Activated B cell treated with CpG ODN at 0.5 μM for 24 hours (primary cell): ENCODE measurements at regions not wholly inside any gene's neighbourhood (a gene's known extent, or its start where the extent isn't known, plus 50 kb on each side); places are given as distances from the start of the nearest gene placed in this dataset.

Experiments used
- ATAC-seq: fragments of 200-7000 bp; cut with Tn5 transposase; one replicate; pipeline ENCODE4 v1.10.0; 2021; ENCODE audit warnings: low read depth, mild to moderate bottlenecking, moderate library complexity
- CTCF ChIA-PET: fragments of 350-600 bp; sonication (Branson Sonifier 250); formaldehyde crosslinking; loops from one replicate; lab custom pipeline; 2021; ENCODE audit warnings: antibody characterized with exemption; lab: Charles Lee
- POLR2A ChIA-PET: fragments of 350-600 bp; sonication (Branson Sonifier 250); formaldehyde crosslinking; loops from one replicate; lab custom pipeline; 2021; ENCODE audit warnings: antibody characterized with exemption; lab: Charles Lee
- DNase-seq: peaks from one replicate; pipeline ENCODE4 v3.0.0; 2022
- H3K27ac Mint-ChIP-seq: one replicate; pipeline ENCODE4 v1.8.0; 2020; ENCODE audit warnings: mixed read lengths
- H3K27me3 Mint-ChIP-seq: one replicate; pipeline ENCODE4 v1.8.0; 2021; ENCODE audit warnings: mixed read lengths
- H3K36me3 Mint-ChIP-seq: one replicate; pipeline ENCODE4 v1.8.0; 2021; ENCODE audit warnings: low read depth, mixed read lengths
- H3K4me1 Mint-ChIP-seq: one replicate; pipeline ENCODE4 v1.8.0; 2021; ENCODE audit warnings: mixed read lengths
- H3K4me3 Mint-ChIP-seq: one replicate; pipeline ENCODE4 v1.8.0; 2020; ENCODE audit warnings: mild to moderate bottlenecking, mixed read lengths
- H3K9me3 Mint-ChIP-seq: one replicate; pipeline ENCODE4 v1.8.0; 2020; ENCODE audit warnings: mixed read lengths
- intact Hi-C: fragments of 100-400 bp; cut with micrococcal nuclease; formaldehyde crosslinking; loops from one replicate; pipeline ENCODE4 v1.15.1; 2024
- TF ChIP-seq, protein P1 (sequence below): fragments of 200-600 bp; IDR thresholded peaks from one replicate; pipeline ENCODE4 v1.8.0; 2022; ENCODE audit warnings: antibody characterized with exemption, mild to moderate bottlenecking

DNA sequence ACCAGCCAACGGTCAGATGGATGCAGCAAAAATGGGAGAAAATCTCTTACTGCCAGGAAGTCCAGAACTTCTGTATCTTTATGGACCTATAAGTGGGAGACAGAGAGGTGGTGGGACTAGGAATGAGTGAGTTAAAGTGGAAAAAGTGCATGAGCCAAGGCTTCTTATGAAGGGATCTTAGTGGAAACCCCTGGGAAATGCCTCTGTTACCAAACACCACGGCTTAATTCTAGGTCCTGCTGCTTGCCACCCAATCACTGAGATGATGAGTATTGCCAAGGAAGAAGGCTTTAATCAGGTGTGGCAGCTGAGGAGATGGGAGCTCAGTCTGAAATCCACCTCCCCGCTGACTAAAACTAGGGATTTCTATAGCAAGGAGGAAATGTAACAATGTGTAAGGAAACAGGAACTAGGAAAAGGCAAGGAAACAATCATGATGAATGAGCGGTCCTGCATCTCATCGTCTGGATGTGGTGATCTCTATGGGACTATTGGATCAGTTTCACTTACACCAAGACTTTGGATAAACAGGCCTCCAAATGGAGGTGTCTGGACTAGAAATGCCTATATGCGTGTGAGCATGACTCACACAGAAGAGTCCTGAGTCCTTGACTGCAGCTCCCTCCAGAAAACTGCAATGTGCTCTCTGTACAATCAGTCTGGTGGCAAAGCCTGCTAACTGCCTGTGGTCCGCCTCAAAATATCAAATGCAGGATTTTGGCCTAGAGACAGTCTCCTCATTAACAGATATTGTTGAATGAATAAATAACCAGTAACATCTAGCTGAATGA, 98.2 kb upstream of the PRR16 start:
- ChIA-PET POLR2A (no interaction called here), CTCF (no interaction called here)
- no peaks in the 10 kb centered on the region for H3K36me3 Mint-ChIP-seq

DNA sequence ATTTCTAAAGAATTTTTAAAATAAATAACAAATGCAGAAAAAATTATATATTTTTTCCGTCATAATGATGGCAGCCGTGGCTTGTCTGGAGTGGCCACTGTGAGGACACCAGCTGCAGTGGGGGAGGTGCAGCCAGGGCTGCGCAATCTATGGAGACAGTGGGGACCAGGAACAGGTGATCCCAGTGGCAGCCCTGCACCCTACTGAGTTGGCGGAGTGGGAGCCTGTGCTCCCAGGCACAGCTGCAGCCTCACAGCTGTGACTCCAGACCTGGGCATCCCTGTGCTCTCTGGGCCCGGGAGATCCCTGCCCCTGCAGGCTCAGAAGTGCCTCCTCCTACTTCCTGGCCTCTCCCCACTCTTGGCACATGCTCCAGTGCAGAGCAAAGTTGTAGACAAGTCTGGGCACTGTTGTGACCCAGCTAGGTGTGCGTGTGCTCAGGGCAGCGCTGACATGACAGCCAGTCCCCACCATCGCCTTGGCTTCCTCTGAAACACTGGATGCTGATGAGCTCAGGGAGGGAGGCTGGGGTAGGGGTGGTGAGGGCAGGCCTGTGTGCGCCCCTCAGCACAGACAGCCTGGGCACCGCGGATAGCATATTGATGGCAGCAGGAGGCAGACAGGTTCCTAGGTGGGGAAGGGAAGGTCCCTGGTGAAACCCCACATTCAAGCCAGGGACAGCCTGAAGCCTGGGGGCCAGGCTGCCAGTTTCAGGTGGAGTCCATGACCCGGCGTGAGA, 96.0 kb upstream of the PRR16 start:
- DNase-seq, result no peak
- ChIA-PET CTCF (no interaction called here), POLR2A (no interaction called here)
- H3K9me3 Mint-ChIP-seq, result no peaks in the 10 kb centered on the region
- intact Hi-C loops, result no loop called here
- no peaks in the 10 kb centered on the region for H3K36me3 Mint-ChIP-seq
- TF ChIP-seq, protein P1, sequence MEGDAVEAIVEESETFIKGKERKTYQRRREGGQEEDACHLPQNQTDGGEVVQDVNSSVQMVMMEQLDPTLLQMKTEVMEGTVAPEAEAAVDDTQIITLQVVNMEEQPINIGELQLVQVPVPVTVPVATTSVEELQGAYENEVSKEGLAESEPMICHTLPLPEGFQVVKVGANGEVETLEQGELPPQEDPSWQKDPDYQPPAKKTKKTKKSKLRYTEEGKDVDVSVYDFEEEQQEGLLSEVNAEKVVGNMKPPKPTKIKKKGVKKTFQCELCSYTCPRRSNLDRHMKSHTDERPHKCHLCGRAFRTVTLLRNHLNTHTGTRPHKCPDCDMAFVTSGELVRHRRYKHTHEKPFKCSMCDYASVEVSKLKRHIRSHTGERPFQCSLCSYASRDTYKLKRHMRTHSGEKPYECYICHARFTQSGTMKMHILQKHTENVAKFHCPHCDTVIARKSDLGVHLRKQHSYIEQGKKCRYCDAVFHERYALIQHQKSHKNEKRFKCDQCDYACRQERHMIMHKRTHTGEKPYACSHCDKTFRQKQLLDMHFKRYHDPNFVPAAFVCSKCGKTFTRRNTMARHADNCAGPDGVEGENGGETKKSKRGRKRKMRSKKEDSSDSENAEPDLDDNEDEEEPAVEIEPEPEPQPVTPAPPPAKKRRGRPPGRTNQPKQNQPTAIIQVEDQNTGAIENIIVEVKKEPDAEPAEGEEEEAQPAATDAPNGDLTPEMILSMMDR, result no peak
- no peaks in the 10 kb centered on the region for H3K4me1 Mint-ChIP-seq
- no peak overlapping the region for H3K4me3 Mint-ChIP-seq
- ATAC-seq, result no peak
- H3K27ac Mint-ChIP-seq, result no peak overlapping the region
- no peaks in the 10 kb centered on the region for H3K27me3 Mint-ChIP-seq

More for the DNA sequence above, 98.2 kb upstream of the PRR16 start:
- intact Hi-C loops, result no loop called here
- Mint-ChIP-seq H3K4me1 (no peaks in the 10 kb centered on the region), H3K9me3 (no peaks in the 10 kb centered on the region), H3K27me3 (no peaks in the 10 kb centered on the region), H3K27ac (no peak overlapping the region), H3K4me3 (no peak overlapping the region)
- no peak for DNase-seq
- TF ChIP-seq, protein P1, result no peak
- no peak for ATAC-seq

DNA sequence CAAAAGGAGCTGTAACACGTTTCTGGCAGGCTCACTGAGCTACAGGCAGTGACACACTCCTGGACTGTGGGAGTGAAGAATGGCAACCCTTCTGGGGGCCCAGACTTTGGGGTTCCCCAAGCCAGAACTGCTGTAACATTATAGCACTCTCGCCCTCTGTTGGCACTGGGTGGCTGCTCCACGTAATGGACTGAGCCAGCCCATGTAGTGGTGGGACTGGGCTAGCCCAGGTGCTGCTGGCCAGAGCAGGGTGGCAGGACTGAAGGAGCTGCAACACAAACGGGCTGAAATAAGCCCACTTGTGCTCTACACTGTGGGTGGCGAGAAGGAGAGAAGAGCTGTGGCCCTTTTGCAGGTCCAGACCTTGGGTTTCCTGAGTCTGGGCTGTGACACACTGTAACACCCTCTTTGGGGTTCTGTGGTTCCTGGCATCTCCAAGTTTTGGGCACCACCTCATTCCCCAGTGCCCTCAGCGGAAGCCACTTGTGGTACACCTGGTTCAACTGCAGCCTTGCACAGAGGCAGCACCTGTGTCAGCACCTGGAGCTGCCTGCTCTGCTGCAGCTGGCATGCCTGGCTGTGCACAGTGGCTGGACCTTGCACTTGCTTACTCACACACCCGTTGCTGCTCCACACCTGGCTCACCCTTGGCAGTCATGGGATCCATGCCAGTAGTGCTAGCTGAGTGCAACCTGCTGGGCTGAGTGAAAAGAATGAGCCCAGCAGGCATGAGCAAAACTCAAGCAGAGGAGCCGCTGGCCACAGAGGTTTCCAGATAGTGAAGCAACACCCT, 95.0 kb upstream of the PRR16 start:
- Mint-ChIP-seq H3K27me3 (no peaks in the 10 kb centered on the region), H3K4me1 (no peaks in the 10 kb centered on the region), H3K27ac (no peak overlapping the region), H3K9me3 (no peaks in the 10 kb centered on the region), H3K4me3 (no peak overlapping the region), H3K36me3 (no peaks in the 10 kb centered on the region)
- no peak for DNase-seq
- intact Hi-C loops, result no loop called here
- ChIA-PET POLR2A (no interaction called here), CTCF (no interaction called here)
- no peak for ATAC-seq
- TF ChIP-seq, protein P1, result no peak

DNA sequence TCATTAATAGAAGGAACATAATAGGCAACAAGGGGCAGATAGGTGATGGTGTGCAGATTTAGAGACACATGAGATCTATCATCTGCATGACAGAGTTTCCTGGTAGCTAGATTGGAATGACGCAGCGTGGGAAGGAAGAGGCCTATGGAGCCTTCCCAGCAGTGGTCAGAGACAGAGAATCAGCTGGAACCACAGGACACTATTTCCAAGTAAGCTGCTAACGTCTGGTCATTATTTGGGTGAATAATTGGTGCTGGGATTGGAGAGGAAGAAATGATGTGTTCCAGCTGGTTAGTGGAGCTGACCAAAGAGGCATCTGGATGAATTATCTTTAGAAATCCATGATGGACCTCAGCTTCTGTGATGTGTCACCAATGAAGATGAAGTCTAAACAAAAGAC, 91.2 kb upstream of the PRR16 start:
- Mint-ChIP-seq H3K27ac (no peak overlapping the region), H3K4me1 (no peaks in the 10 kb centered on the region), H3K36me3 (no peaks in the 10 kb centered on the region), H3K27me3 (no peaks in the 10 kb centered on the region), H3K9me3 (no peaks in the 10 kb centered on the region), H3K4me3 (no peak overlapping the region)
- intact Hi-C loops, result no loop called here
- DNase-seq, result no peak
- TF ChIP-seq, protein P1, result no peak
- ChIA-PET CTCF (no interaction called here), POLR2A (no interaction called here)
- no peak for ATAC-seq

DNA sequence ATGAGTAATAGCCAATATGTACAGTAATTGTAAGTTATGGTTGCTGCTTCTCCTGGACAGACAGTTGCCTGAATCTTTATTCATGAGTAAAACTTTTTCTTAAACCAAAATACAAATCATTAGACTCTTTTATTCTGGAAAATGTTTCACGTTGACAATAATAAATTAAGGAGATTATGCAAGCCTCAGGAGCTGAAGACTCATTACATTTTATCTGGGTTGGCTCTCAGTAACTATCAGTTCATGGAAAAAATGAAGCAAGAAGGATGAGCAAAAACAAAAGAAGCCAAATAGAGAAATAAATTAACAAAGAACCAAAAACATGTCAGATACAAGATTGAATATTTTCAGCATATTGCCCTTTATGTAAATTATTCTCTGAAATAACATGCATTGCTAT, 88.9 kb upstream of the PRR16 start:
- ATAC-seq, result no peak
- TF ChIP-seq, protein P1, result no peak
- Mint-ChIP-seq H3K27ac (no peak overlapping the region), H3K36me3 (no peaks in the 10 kb centered on the region), H3K4me1 (no peaks in the 10 kb centered on the region), H3K9me3 (peaks cover 7% of the 10 kb centered on the region), H3K27me3 (no peaks in the 10 kb centered on the region), H3K4me3 (no peak overlapping the region)
- intact Hi-C loops, result no loop called here
- CTCF ChIA-PET, result no interaction called here
- DNase-seq, result no peak
- POLR2A ChIA-PET, result no interaction called here
